ENCODE measurements at regions not wholly inside any gene's neighbourhood (a gene's known extent, or its start where the extent isn't known, plus 50 kb on each side); places are given as distances from the start of the nearest gene placed in this dataset.

- POLR2A ChIA-PET: no interaction called here
- CTCF ChIA-PET: no interaction called here
- TF ChIP-seq ELF4 (IDR thresholded peaks at IDR 0.05) (no peak), FOXK2 (IDR thresholded peaks at IDR 0.05) (no peak), L3MBTL2 (conservative IDR thresholded peaks at IDR 0.05) (no peak), SUZ12 (IDR thresholded peaks at IDR 0.05) (no peak), TARDBP (IDR thresholded peaks at IDR 0.05) (no peak), NFRKB (IDR thresholded peaks at IDR 0.05) (no peak), FOXA1 (IDR thresholded peaks at IDR 0.05) (no peak), ARNT (IDR thresholded peaks at IDR 0.05) (no peak)
These were observed 235.2 kb downstream of the LNPK start for GRCh38 chr2:175766880-175767279.

GRCh38 chr2:175755656-175756386 lies 246.2 kb downstream of the LNPK start:
- ChIA-PET CTCF (no interaction called here), POLR2A (no interaction called here)
- TF ChIP-seq L3MBTL2 (conservative IDR thresholded peaks at IDR 0.05) (no peak), ZNF384 (IDR thresholded peaks at IDR 0.05) (no peak), SUZ12 (IDR thresholded peaks at IDR 0.05) (no peak), PKNOX1 (IDR thresholded peaks at IDR 0.05) (no peak), ARNT (IDR thresholded peaks at IDR 0.05) (no peak), TARDBP (IDR thresholded peaks at IDR 0.05) (no peak), LEF1 (IDR thresholded peaks at IDR 0.05; ENCODE audit: borderline replicate concordance) (no peak), ELF4 (IDR thresholded peaks at IDR 0.05) (no peak), FOXK2 (IDR thresholded peaks at IDR 0.05) (no peak), CTBP1 (IDR thresholded peaks at IDR 0.05; ENCODE audit: borderline replicate concordance) (no peak), BHLHE40 (IDR thresholded peaks at IDR 0.05; ENCODE audit: borderline replicate concordance) (no peak), HDGF (IDR thresholded peaks at IDR 0.05; ENCODE audit: borderline replicate concordance) (no peak), FOXM1 (IDR thresholded peaks at IDR 0.05; ENCODE audit: borderline replicate concordance) (no peak), NFRKB (IDR thresholded peaks at IDR 0.05) (no peak), FOXA1 (IDR thresholded peaks at IDR 0.05) (no peak), SP1 (IDR thresholded peaks at IDR 0.05) (no peak)
- DNase-seq (ENCODE audit: extremely low spot score): no peak

More at GRCh38 chr2:175766880-175767279, 235.2 kb downstream of the LNPK start:
- no peak for DNase-seq (ENCODE audit: extremely low spot score)

DNA sequence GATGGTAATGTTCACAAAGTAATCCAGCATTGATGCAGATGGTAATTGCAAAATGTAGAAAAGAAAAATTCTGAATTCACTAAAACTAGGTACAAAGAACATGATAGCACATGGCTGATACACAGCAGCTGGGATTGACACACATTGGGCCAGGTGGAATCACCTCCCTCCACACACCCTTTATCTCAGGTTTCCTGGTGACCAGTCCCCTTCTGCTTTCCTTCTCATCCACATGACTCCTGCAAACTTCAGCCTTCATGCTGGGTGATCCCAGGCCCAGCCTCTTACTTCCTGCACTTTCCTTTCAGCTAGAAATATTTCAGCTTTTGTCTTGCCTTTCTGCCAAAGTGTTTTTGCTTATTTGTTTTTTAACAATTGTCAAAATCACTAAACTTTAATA lies 246.9 kb downstream of the LNPK start:
- no peak for TF ChIP-seq NFRKB (IDR thresholded peaks at IDR 0.05)
- no peak for DNase-seq (ENCODE audit: extremely low spot score)
- POLR2A ChIA-PET: no interaction called here
- CTCF ChIA-PET: no interaction called here

DNA sequence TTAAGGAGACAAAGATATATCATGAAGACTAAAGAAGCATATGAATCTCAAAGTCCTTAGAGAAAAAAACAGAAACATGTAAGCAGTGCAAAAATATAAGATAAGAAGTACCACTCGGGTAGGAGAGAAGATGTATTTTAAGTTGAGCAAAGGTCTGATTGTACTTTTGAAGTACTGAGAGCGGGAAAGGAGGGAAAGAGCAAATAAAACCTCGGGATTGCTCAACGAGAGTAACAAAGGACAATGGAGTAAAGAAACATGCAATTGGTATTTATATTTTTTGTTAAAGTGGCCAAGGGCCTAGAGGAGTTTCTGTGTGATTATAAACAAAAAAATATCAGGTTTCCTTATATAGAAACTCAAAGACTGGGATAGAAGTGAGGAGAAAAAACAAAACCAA lies 251.9 kb downstream of the LNPK start:
- CTCF ChIA-PET: no interaction called here
- POLR2A ChIA-PET: no interaction called here

DNA sequence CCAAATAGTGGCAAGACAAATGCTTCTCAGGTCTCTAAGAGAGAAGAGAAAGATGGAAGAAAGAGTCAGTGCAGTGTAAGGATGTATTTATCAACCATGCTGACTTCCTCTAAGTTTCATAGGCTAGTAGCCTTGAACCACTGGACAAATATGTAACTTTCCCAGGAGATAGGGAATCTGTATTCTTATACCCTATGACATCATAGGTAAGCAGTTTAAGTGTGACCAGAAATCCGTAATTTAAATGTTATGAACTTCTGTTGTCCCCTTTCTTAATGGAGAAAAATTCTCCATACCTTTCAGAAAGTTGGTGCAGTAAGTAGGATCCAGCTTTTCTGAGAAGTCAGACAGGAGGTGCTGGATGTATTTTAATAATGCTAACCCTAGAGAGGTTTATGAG lies 256.2 kb downstream of the LNPK start:
- POLR2A ChIA-PET: no interaction called here
- no peak for DNase-seq (ENCODE audit: extremely low spot score)
- TF ChIP-seq BHLHE40 (IDR thresholded peaks at IDR 0.05; ENCODE audit: borderline replicate concordance) (no peak), CTBP1 (IDR thresholded peaks at IDR 0.05; ENCODE audit: borderline replicate concordance) (no peak), NFRKB (IDR thresholded peaks at IDR 0.05) (no peak), ZNF384 (IDR thresholded peaks at IDR 0.05) (no peak), HDGF (IDR thresholded peaks at IDR 0.05; ENCODE audit: borderline replicate concordance) (no peak), ARNT (IDR thresholded peaks at IDR 0.05) (no peak), L3MBTL2 (conservative IDR thresholded peaks at IDR 0.05) (no peak), ELF4 (IDR thresholded peaks at IDR 0.05) (no peak), PKNOX1 (IDR thresholded peaks at IDR 0.05) (no peak), SP1 (IDR thresholded peaks at IDR 0.05) (no peak)
- CTCF ChIA-PET: no interaction called here

More for the DNA sequence above, 251.9 kb downstream of the LNPK start:
- TF ChIP-seq HDGF (IDR thresholded peaks at IDR 0.05; ENCODE audit: borderline replicate concordance): no peak
- no peak for TF ChIP-seq L3MBTL2 (conservative IDR thresholded peaks at IDR 0.05)
- TF ChIP-seq FOXK2 (IDR thresholded peaks at IDR 0.05): no peak
- no peak for TF ChIP-seq FOXM1 (IDR thresholded peaks at IDR 0.05; ENCODE audit: borderline replicate concordance)
- no peak for TF ChIP-seq CTBP1 (IDR thresholded peaks at IDR 0.05; ENCODE audit: borderline replicate concordance)
- no peak for TF ChIP-seq ZNF384 (IDR thresholded peaks at IDR 0.05)
- no peak for TF ChIP-seq BHLHE40 (IDR thresholded peaks at IDR 0.05; ENCODE audit: borderline replicate concordance)
- no peak for TF ChIP-seq TARDBP (IDR thresholded peaks at IDR 0.05)
- TF ChIP-seq ELF4 (IDR thresholded peaks at IDR 0.05): no peak
- no peak for TF ChIP-seq PKNOX1 (IDR thresholded peaks at IDR 0.05)
- no peak for TF ChIP-seq ARNT (IDR thresholded peaks at IDR 0.05)
- no peak for TF ChIP-seq LEF1 (IDR thresholded peaks at IDR 0.05; ENCODE audit: borderline replicate concordance)
- TF ChIP-seq NFRKB (IDR thresholded peaks at IDR 0.05): no peak
- no peak for TF ChIP-seq SUZ12 (IDR thresholded peaks at IDR 0.05)
- TF ChIP-seq SP1 (IDR thresholded peaks at IDR 0.05): no peak
- TF ChIP-seq FOXA1 (IDR thresholded peaks at IDR 0.05): no peak
- no peak for DNase-seq (ENCODE audit: extremely low spot score)

- POLR2A ChIA-PET: no interaction called here
- DNase-seq (ENCODE audit: extremely low spot score): no peak
- CTCF ChIA-PET: no interaction called here
- TF ChIP-seq HDGF (IDR thresholded peaks at IDR 0.05; ENCODE audit: borderline replicate concordance) (no peak), SP1 (IDR thresholded peaks at IDR 0.05) (no peak), LEF1 (IDR thresholded peaks at IDR 0.05; ENCODE audit: borderline replicate concordance) (no peak), FOXK2 (IDR thresholded peaks at IDR 0.05) (no peak), FOXM1 (IDR thresholded peaks at IDR 0.05; ENCODE audit: borderline replicate concordance) (no peak), NFRKB (IDR thresholded peaks at IDR 0.05) (no peak)
These were observed 258.1 kb downstream of the LNPK start for GRCh38 chr2:175744000-175744399.
